ENCODE measurements at regions not wholly inside any gene's neighbourhood (a gene's known extent, or its start where the extent isn't known, plus 50 kb on each side); places are given as distances from the start of the nearest gene placed in this dataset.

DNA sequence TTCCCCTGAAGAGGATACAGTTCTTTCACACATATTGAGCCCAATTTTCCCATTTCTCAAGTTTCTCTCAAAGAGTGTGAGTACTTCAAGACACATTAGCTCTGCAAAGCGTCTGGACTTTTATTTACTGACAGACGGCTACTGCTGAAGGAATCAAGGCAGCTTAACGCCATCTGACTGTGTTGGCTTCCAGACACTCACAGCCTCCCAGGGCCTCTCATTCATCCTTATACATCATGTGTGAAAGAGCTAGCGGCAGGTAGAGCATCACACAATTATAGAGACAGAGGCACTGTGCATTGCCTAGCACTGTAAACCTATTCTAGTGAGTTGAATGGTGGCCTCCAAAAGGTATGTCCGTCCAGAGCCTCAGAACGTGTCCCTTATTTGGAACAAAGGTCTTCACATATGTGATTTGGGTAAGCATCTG lies 284.1 kb upstream of the STT3B start:
- DNase-seq: no peak
- H3K27ac ChIP-seq: no peak overlapping the region
- TF ChIP-seq POLR2A (IDR thresholded peaks at IDR 0.05) (no peak), CTCF (IDR thresholded peaks at IDR 0.05) (no peak)
- H3K36me3 ChIP-seq (ENCODE audit: low read depth, missing control alignments): no peaks in the 10 kb centered on the region
- no peak overlapping the region for H3K4me3 ChIP-seq
- H3K27me3 ChIP-seq: no peaks in the 10 kb centered on the region
- no peaks in the 10 kb centered on the region for H3K9me3 ChIP-seq
- H3K4me1 ChIP-seq: no peaks in the 10 kb centered on the region
- intact Hi-C loops (cut with DNase I; ENCODE audit: low total_unique reads): no loop called here
- 90 to 92% methylated on average over 6 of the region's 6 CpGs for WGBS, 2 donors

- intact Hi-C loops (cut with DNase I; ENCODE audit: low total_unique reads): no loop called here
- H3K9me3 ChIP-seq: no peaks in the 10 kb centered on the region
- H3K27ac ChIP-seq: no peak overlapping the region
- TF ChIP-seq POLR2A (IDR thresholded peaks at IDR 0.05): no peak
- no peak for TF ChIP-seq CTCF (IDR thresholded peaks at IDR 0.05)
- no peaks in the 10 kb centered on the region for H3K27me3 ChIP-seq
- H3K4me1 ChIP-seq: no peaks in the 10 kb centered on the region
- no peaks in the 10 kb centered on the region for H3K36me3 ChIP-seq (ENCODE audit: low read depth, missing control alignments)
- DNase-seq: no peak
- H3K4me3 ChIP-seq: no peak overlapping the region
These were observed 283.2 kb upstream of the STT3B start for GRCh38 chr3:31249545-31249944.

DNA sequence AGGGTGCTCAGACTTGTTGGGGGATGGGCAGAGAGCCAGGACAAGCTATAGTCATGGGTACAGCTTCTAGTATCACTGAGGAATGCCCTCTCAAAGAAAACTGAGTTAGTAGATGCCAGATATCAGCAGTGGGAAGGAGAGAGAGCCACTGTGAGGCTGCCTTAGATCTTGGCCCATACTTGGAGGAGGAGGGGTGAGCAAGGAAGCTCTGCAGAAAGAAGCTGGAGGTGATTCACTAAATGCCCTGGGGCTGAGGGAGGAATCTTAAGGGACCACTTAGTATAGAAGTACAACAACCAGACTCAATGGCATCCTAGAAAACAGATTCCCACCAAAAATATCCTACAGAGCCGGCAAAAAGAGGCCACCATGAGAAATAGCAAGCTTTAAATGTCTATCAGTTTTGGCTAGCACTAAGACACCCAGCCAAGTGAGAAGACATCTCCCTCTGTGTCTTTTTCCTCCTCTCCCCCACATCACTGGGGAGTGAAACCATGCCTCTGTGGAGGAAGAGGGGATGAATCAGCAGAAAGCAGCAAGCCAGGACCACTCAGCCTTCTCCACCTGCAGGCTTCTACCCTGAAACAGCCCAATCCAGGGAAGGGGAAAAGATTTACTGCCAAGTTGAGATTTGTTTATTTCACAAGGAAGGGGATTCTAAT lies 282.5 kb upstream of the STT3B start:
- intact Hi-C loops (cut with DNase I; ENCODE audit: low total_unique reads): no loop called here
- DNase-seq: no peak
- TF ChIP-seq POLR2A (IDR thresholded peaks at IDR 0.05) (no peak), CTCF (IDR thresholded peaks at IDR 0.05) (no peak)

GRCh38 chr3:31251083-31251482 lies 281.6 kb upstream of the STT3B start:
- no peak for TF ChIP-seq POLR2A (IDR thresholded peaks at IDR 0.05)
- no peak for TF ChIP-seq CTCF (IDR thresholded peaks at IDR 0.05)
- no peak for DNase-seq
- no peaks in the 10 kb centered on the region for H3K4me1 ChIP-seq
- no peaks in the 10 kb centered on the region for H3K9me3 ChIP-seq
- intact Hi-C loops (cut with DNase I; ENCODE audit: low total_unique reads): no loop called here
- no peaks in the 10 kb centered on the region for H3K27me3 ChIP-seq
- no peak overlapping the region for H3K4me3 ChIP-seq
- H3K27ac ChIP-seq: no peak overlapping the region
- H3K36me3 ChIP-seq (ENCODE audit: low read depth, missing control alignments): no peaks in the 10 kb centered on the region
- WGBS, 2 donors: 89 to 94% methylated on average over 3 of the region's 3 CpGs

More for the DNA sequence above, 282.5 kb upstream of the STT3B start:
- H3K9me3 ChIP-seq: no peaks in the 10 kb centered on the region
- WGBS, 2 donors: 69 to 70% methylated on average over 1 of the region's 1 CpG
- no peaks in the 10 kb centered on the region for H3K36me3 ChIP-seq (ENCODE audit: low read depth, missing control alignments)
- H3K4me3 ChIP-seq: no peak overlapping the region
- H3K27me3 ChIP-seq: no peaks in the 10 kb centered on the region
- H3K4me1 ChIP-seq: no peaks in the 10 kb centered on the region
- no peak overlapping the region for H3K27ac ChIP-seq
